ENCODE measurements at regions not wholly inside any gene's neighbourhood (a gene's known extent, or its start where the extent isn't known, plus 50 kb on each side); places are given as distances from the start of the nearest gene placed in this dataset.

DNA sequence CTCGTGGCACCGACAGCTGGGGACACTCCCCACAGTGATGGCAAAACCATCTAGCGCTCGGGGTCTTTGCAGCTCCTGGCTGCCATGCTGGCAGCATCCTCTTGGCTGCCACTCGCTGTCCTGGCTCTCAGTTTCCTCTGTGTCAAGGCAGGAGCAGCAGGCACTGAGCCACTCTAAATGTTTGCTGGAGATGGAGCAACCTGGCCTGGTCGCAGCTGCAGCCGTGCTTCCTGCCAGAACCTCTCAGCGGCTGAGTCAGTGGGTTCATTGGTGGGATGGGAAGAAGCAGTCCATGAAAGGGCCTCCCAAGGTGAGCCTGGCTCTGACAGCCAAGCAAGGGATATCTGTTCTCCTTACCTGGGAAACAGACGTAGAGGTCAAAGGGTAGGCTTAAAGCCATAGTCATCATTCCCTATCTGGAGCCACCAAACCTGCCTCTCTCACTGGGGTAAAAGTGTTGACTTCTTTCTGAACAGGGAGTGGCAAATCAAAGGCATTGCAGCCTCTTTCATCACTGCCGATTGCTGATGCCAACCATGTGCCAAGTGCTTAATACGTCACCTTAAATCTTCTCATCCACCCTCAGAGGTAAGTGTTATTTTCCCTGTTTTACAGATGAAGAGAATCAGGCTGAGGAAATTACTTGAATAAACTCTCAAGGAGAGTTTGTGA lies 304.8 kb upstream of the ZNF462 start:
- H4K20me1 ChIP-seq (ENCODE audit: control insufficient read depth, extremely low read depth, insufficient read depth, low read length): no peaks in the 10 kb centered on the region
- H3K9ac ChIP-seq (ENCODE audit: control insufficient read depth, extremely low read depth, insufficient read depth, low read length): no peak overlapping the region
- no peak overlapping the region for H2AFZ ChIP-seq (ENCODE audit: control insufficient read depth, low read length)
- no peaks in the 10 kb centered on the region for H3K4me1 ChIP-seq (ENCODE audit: control insufficient read depth, extremely low read depth, insufficient read depth, low read length)
- H3K4me2 ChIP-seq (ENCODE audit: control insufficient read depth, extremely low read depth, insufficient read depth, low read depth, low read length): no peak overlapping the region
- H3K27me3 ChIP-seq (ENCODE audit: control insufficient read depth, extremely low read depth, insufficient read depth, low read length): no peaks in the 10 kb centered on the region
- H3K4me3 ChIP-seq (ENCODE audit: control insufficient read depth in 2 of 3, extremely low read depth in 1 of 3, insufficient read depth in 2 of 3, low read depth in 1 of 3, low read length in 3 of 3): no peak overlapping the region
- DNase-seq (ENCODE audit: low read depth, low spot score): no peak
- no peak for FAIRE-seq
- no peaks in the 10 kb centered on the region for H3K9me1 ChIP-seq (ENCODE audit: control insufficient read depth, extremely low read depth, insufficient read depth, low read length)
- no peaks in the 10 kb centered on the region for H3K9me3 ChIP-seq (ENCODE audit: control insufficient read depth, low read depth, low read length)
- dilution Hi-C loops (cut with MboI; ENCODE audit: extremely low pct_ligation_motif_present, low sequenced_read_pairs): no loop called here
- TF ChIP-seq EZH2 (IDR thresholded peaks at IDR 0.05; ENCODE audit: low read length): no peak
- TF ChIP-seq, protein P1, sequence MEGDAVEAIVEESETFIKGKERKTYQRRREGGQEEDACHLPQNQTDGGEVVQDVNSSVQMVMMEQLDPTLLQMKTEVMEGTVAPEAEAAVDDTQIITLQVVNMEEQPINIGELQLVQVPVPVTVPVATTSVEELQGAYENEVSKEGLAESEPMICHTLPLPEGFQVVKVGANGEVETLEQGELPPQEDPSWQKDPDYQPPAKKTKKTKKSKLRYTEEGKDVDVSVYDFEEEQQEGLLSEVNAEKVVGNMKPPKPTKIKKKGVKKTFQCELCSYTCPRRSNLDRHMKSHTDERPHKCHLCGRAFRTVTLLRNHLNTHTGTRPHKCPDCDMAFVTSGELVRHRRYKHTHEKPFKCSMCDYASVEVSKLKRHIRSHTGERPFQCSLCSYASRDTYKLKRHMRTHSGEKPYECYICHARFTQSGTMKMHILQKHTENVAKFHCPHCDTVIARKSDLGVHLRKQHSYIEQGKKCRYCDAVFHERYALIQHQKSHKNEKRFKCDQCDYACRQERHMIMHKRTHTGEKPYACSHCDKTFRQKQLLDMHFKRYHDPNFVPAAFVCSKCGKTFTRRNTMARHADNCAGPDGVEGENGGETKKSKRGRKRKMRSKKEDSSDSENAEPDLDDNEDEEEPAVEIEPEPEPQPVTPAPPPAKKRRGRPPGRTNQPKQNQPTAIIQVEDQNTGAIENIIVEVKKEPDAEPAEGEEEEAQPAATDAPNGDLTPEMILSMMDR (optimal IDR thresholded peaks at IDR 0.05 in 1 of 3, IDR thresholded peaks at IDR 0.05 in 1 of 3, conservative IDR thresholded peaks at IDR 0.05 in 1 of 3; ENCODE audit: extremely low read depth in 1 of 3, insufficient read depth in 2 of 3, low read length in 3 of 3): no peak
- no peaks in the 10 kb centered on the region for H3K36me3 ChIP-seq (ENCODE audit: control insufficient read depth in 2 of 2, extremely low read depth in 1 of 2, insufficient read depth in 2 of 2, low read length in 2 of 2)
- no peaks in the 10 kb centered on the region for H3K79me2 ChIP-seq (ENCODE audit: control insufficient read depth, insufficient read depth, low read length)
- H3K27ac ChIP-seq (ENCODE audit: control insufficient read depth, insufficient read depth, low read length): no peak overlapping the region

DNA sequence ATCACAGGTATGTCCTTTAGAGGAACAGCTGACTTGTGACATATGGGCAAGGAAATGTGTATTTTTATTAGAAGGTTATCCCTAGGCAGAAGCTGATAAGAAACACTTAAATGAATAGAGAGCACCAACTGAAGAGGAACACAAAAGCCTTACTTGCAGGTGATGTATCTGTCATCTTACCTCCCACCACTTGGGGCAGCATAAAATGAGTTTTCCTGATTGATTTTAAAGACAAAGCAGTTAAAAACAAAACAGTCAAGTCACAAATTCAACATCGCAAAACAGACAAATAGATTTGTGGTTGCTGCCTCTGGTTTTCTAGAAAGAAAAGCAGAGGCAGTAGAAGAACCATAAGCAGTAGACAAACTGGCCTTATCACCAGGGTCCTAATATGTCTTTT lies 302.4 kb upstream of the ZNF462 start:
- no peak for DNase-seq (ENCODE audit: low read depth, low spot score)
- H3K4me2 ChIP-seq (ENCODE audit: control insufficient read depth, extremely low read depth, insufficient read depth, low read depth, low read length): no peak overlapping the region
- H3K9me3 ChIP-seq (ENCODE audit: control insufficient read depth, low read depth, low read length): no peaks in the 10 kb centered on the region
- FAIRE-seq: no peak
- no peak overlapping the region for H3K9ac ChIP-seq (ENCODE audit: control insufficient read depth, extremely low read depth, insufficient read depth, low read length)
- H3K9me1 ChIP-seq (ENCODE audit: control insufficient read depth, extremely low read depth, insufficient read depth, low read length): no peaks in the 10 kb centered on the region
- H3K27ac ChIP-seq (ENCODE audit: control insufficient read depth, insufficient read depth, low read length): no peak overlapping the region
- no peak overlapping the region for H2AFZ ChIP-seq (ENCODE audit: control insufficient read depth, low read length)
- H3K79me2 ChIP-seq (ENCODE audit: control insufficient read depth, insufficient read depth, low read length): no peaks in the 10 kb centered on the region
- dilution Hi-C loops (cut with MboI; ENCODE audit: extremely low pct_ligation_motif_present, low sequenced_read_pairs): no loop called here
- H3K36me3 ChIP-seq (ENCODE audit: control insufficient read depth in 2 of 2, extremely low read depth in 1 of 2, insufficient read depth in 2 of 2, low read length in 2 of 2): no peaks in the 10 kb centered on the region
- no peaks in the 10 kb centered on the region for H3K27me3 ChIP-seq (ENCODE audit: control insufficient read depth, extremely low read depth, insufficient read depth, low read length)
- no peaks in the 10 kb centered on the region for H3K4me1 ChIP-seq (ENCODE audit: control insufficient read depth, extremely low read depth, insufficient read depth, low read length)
- TF ChIP-seq, protein P1 (optimal IDR thresholded peaks at IDR 0.05 in 1 of 3, IDR thresholded peaks at IDR 0.05 in 1 of 3, conservative IDR thresholded peaks at IDR 0.05 in 1 of 3; ENCODE audit: extremely low read depth in 1 of 3, insufficient read depth in 2 of 3, low read length in 3 of 3): peak in 1 of 3 experiments; percentile 21
- TF ChIP-seq EZH2 (IDR thresholded peaks at IDR 0.05; ENCODE audit: low read length): no peak
- no peaks in the 10 kb centered on the region for H4K20me1 ChIP-seq (ENCODE audit: control insufficient read depth, extremely low read depth, insufficient read depth, low read length)
- H3K4me3 ChIP-seq (ENCODE audit: control insufficient read depth in 2 of 3, extremely low read depth in 1 of 3, insufficient read depth in 2 of 3, low read depth in 1 of 3, low read length in 3 of 3): no peak overlapping the region
